ENCODE measurements at regions not wholly inside any gene's neighbourhood (a gene's known extent, or its start where the extent isn't known, plus 50 kb on each side); places are given as distances from the start of the nearest gene placed in this dataset.

GRCh38 chr13:44292545-44292944 lies 81.1 kb upstream of the SERP2 start:
- no peak for DNase-seq

DNA sequence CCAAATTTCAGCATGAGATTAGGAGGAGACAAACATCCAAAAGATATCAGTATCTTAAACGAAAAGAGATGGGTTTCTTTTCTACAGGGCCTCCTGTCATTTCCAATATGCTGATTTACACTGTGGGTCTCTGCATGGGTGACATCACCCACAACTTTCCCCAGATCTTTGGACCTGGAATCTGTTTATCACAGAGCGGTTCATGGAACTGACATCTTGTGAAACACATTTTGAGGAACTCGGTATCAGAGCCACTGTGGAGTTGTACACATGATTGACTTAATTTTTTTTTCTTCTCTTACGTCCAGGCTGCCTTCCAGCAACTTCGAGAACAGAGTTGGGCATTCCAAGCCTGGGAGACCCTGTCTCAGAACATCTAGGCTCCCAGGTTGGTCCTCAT lies 80.2 kb upstream of the SERP2 start:
- DNase-seq, result no peak

GRCh38 chr13:44293908-44294735 lies 79.5 kb upstream of the SERP2 start:
- DNase-seq, result no peak

- DNase-seq, result no peak
These were observed 78.7 kb upstream of the SERP2 start for GRCh38 chr13:44294876-44295275.

DNA sequence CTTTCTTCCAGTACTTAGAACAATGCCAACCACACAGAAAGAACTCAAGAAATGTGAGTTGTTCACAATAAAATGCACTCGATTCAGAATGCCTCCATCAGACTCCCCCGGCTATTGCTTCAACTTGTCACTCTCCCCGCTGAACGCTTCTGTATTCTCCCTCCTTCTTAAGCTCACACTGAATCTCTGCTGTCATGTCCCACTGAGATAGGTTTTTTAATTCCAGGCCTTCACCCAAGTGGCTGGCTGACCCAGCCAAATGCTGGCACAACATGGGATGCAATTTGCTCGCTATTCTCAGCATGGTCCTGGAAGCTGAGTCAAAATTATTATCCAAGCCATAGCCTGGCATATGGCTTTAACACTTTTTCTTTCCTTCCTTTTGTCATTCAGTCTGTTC lies 76.8 kb upstream of the SERP2 start:
- no peak for DNase-seq

DNA sequence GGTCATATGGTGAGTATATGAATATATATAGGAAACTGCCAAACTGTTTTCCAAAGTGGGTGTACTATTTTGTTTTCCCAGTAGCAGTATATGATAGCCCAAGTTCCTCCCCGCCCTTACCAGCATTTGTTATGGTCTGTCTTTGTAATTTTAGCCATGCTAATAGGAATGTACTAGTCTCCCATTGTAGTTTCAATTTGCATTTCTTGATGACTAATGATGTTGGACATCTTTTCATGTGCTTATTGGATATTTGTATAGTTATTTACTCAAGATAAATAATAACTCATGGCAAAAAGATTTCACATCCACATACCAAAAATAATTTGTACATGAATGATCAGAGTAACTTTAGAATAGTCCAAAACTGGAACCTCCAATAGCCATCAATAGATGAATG lies 75.3 kb upstream of the SERP2 start:
- DNase-seq, result no peak

GRCh38 chr13:44299152-44299943 lies 74.3 kb upstream of the SERP2 start:
- DNase-seq, result no peak

DNA sequence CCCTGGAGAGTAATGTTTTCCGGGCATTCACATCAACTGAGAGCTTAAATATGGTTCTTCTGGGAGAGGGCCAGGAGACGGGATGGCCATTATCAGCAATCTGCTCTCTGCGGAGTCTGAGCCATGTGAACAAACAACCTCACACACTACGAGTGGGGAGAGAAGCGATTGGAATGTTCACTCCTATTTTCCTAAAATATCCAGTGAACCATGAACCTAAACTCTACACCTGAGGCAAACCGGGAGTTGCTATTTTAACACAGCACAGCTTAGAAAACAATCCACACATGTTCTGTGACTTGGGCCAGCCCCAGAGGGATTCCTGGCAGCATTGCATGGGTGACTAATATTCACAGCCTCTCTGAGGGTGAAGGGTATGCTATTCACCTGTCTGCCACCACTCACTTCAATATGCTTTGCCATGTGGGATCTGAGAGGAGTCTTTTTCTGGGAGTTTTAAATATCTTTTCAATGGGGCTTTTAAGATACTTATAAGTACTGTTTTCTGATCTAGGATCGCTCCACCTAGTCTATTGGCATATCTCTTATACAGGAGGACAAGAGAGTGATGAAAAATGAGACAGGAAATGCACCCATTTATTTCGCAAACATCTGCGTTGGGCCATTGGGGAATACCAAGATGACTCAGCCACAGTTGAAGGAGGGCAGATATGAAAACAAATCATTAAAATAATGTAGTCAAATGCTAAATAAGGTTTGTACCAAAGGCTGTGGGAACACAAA lies 72.6 kb upstream of the SERP2 start:
- DNase-seq, result peak; percentile 22

GRCh38 chr13:44301639-44302015 lies 72.0 kb upstream of the SERP2 start:
- no peak for DNase-seq

- no peak for DNase-seq
These were observed 71.4 kb upstream of the SERP2 start for GRCh38 chr13:44302233-44302632.

- DNase-seq, result no peak
These were observed 70.6 kb upstream of the SERP2 start for GRCh38 chr13:44302940-44303575.

- DNase-seq, result no peak
These were observed 69.8 kb upstream of the SERP2 start for GRCh38 chr13:44303681-44304432.

DNA sequence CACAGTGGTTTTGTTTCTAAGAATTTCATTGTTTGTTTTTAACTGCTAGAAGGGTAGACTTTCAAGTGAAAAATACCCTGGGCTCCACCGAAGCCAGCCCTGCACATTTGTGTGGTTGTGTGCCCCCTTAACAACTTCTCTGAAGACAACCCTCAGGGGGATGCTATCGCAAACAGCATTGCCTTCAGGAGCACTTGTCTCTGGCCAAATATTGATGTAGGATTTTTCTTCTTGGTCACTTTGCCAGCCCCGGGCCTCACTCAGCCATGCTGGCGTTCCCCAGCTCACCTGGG lies 69.2 kb upstream of the SERP2 start:
- no peak for DNase-seq

DNA sequence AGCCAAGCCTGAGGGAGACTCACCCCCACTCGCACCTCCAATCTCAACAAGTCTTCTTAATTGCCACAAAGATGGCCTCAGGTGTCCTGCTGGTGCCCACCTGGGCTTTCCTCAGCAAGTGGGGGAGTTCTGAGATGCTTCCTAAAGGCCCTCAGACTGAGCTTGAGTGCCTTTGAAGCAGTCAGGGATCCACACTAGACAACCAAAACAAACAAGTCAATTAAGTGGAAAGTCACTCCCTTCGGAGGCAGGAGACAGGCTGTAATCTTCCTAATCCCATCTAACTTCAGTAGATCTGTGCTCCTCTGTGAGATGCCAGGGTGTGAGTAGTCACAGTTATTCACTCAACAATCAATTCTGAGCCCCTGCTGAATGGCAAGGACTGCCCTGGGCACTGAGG lies 68.3 kb upstream of the SERP2 start:
- no peak for DNase-seq

DNA sequence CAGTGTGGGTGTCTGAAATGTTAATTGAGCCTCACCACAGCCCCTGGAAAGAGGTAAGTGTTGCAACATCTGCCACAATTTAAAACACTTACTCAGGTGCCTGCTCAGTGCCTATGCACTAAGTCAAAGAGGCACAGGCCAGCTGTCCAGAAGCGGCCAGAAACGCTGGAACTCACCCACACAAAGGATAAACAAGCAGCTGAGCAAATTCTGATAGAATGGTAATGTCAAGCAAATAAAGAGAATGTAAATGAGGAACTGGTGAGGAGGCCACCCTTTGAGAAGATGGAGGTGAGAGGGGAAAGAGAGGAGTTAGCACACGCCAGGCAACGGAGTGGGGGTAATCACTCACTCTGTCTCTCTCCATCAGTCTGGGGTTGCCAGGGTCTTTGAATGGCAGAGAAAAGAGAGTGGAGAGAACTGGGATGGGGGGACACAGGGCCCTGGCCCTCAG lies 67.7 kb upstream of the SERP2 start:
- no peak for DNase-seq

DNA sequence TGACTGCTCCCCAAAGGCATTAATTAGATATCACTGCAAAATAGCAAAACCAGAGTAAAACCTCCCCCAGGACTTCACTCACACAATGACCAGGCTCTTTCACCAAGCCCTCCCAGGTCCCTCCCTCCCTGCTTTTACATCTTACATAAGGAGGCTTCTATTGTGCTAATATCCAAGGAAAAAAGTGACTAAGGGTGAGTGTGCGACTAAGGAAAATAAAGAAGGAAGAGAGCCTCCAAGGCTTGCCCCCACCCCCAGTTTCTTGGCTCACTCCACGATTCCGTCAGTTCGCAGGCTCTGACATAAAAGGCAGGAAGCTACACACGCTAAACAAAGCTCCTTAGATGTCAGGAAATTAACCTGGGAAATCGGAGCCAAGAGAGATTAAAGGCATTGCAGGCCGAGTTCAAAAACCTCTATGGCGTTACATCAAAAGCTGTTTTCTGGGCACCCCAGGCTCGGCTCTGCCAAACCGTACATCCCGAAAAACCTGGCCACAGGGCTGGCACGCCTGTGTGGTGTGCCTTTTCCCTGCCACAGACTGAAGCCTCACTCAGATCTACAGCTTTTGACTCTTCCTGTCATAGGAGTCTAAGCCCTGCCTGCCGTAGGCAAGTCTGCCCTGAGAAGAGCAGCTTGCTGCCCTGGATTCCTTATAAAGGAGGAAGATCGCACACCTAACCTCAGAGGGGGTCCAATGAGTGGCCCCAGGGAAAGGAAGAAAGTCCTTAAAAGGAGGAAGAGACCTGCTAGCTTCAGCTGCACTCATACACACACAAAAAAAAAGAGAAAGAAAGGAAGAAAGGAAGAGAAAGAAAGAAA lies 67.0 kb upstream of the SERP2 start:
- no peak for DNase-seq

DNA sequence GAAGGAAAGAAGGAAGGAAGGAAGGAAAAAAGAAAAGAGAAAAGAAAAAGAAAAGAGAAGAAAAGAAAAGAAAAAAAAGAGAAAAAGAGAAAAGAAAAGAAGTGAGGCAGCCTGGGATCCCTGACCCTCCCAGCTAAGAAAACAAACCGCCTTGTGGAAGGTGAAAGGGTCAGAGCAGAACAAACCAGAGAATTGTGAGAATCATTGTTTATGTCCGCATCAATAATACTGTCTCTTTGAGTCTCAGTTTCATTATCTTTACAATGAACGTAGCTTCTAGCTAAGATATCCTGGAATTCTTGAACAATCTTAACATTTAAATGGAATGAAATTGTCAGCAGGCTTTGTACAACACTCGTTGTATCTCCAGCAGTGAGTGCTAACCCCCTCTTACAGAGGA lies 66.4 kb upstream of the SERP2 start:
- no peak for DNase-seq

GRCh38 chr13:44307844-44308243 lies 65.8 kb upstream of the SERP2 start:
- DNase-seq, result no peak

- no peak for DNase-seq
These were observed 65.3 kb upstream of the SERP2 start for GRCh38 chr13:44308352-44308751.

DNA sequence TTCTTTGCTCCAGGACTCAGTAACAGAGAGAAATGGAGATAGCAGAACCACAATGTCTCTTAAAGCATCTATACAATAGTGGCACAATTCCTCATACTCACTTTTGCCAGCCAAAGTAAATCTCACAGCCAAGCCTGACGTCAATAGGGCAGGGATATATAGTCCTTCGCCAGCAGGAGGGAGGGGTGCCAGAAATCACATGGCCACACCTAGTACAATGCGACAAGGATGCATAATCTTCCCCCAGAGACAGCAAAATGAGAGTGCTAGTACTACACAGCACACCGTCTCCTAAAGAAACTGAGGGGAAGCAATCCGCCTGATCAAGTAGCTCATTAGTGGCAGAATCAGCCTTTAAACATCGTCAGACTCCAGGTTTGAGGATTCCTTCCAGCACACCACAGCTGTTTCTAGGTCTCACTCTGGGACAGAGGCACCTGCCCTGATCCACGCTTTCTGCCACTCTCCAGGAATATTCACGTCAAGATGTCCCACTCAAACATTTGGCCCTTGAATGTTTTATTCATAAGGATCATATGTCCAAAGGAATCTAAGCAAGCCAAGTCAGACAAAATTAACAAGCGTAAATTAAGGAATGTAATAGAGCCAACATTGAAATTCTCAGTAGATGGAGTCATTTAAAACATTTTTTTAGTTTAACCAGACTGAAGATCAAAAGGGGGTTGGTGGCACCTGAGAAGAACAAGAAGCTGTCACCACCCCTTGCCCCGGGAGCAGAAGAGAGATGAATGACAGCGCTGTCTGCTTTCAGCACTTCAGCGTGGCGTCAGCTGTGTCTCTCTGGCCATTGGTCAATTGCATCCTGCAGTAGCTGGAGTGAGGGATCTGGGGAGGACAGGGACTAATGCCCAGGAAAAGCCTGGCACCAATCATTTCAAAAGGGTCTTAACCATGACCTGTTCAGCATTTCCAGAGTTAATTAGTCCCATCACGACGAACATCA lies 63.5 kb upstream of the SERP2 start:
- no peak for DNase-seq
